ENCODE measurements at regions not wholly inside any gene's neighbourhood (a gene's known extent, or its start where the extent isn't known, plus 50 kb on each side); places are given as distances from the start of the nearest gene placed in this dataset.

DNA sequence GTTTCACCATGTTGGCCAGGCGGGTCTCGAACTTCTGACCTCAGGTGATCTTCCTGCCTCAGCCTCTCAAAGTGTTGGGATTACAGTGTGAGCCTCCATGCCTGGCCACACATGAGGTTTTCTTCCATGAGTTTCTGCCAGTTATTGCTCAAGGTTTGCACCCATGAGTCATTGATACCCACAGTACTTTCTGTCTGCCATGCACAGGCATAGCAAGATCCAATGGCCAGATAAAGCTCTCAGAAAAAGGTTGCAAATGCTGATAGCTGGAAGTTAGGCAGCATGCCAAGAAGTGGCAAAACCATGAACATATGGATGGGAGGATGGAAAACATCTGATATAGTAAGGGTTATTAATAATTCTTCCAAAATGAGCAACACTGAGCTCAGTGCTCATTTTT is 298.7 kb upstream of the NRG3 start:
- no peaks in the 10 kb centered on the region for H3K36me3 ChIP-seq (ENCODE audit: low read length)
- H3K4me3 ChIP-seq (ENCODE audit: insufficient read depth, low read length, poor library complexity, severe bottlenecking) = no peak overlapping the region
- H3K27ac ChIP-seq (ENCODE audit: low read depth, low read length) = no peak overlapping the region
- H3K9me2 ChIP-seq (replicated peaks; ENCODE audit: insufficient read depth, low read length) = no peaks in the 10 kb centered on the region
- H2AFZ ChIP-seq (ENCODE audit: low read depth, low read length, severe bottlenecking) = no peak overlapping the region
- no peak overlapping the region for H3K9ac ChIP-seq (ENCODE audit: low read length)
- no peak overlapping the region for H3K4me2 ChIP-seq (ENCODE audit: low read depth, low read length, poor library complexity, severe bottlenecking)
- H3F3A ChIP-seq (ENCODE audit: insufficient read depth) = no peaks in the 10 kb centered on the region
- no peaks in the 10 kb centered on the region for H4K20me1 ChIP-seq (ENCODE audit: low read depth, low read length)
- TF ChIP-seq, protein P1, sequence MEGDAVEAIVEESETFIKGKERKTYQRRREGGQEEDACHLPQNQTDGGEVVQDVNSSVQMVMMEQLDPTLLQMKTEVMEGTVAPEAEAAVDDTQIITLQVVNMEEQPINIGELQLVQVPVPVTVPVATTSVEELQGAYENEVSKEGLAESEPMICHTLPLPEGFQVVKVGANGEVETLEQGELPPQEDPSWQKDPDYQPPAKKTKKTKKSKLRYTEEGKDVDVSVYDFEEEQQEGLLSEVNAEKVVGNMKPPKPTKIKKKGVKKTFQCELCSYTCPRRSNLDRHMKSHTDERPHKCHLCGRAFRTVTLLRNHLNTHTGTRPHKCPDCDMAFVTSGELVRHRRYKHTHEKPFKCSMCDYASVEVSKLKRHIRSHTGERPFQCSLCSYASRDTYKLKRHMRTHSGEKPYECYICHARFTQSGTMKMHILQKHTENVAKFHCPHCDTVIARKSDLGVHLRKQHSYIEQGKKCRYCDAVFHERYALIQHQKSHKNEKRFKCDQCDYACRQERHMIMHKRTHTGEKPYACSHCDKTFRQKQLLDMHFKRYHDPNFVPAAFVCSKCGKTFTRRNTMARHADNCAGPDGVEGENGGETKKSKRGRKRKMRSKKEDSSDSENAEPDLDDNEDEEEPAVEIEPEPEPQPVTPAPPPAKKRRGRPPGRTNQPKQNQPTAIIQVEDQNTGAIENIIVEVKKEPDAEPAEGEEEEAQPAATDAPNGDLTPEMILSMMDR (IDR thresholded peaks at IDR 0.05; ENCODE audit: insufficient read depth, low read length, poor library complexity, severe bottlenecking) = no peak
- no peak for TF ChIP-seq EZH2phosphoT487 (conservative IDR thresholded peaks at IDR 0.05; ENCODE audit: low read length)
- no peaks in the 10 kb centered on the region for H3K9me3 ChIP-seq (ENCODE audit: insufficient read depth, low read length)
- H3K79me2 ChIP-seq (ENCODE audit: insufficient read depth, low read length) = no peaks in the 10 kb centered on the region
- no peaks in the 10 kb centered on the region for H3K27me3 ChIP-seq (ENCODE audit: low read length)

DNA sequence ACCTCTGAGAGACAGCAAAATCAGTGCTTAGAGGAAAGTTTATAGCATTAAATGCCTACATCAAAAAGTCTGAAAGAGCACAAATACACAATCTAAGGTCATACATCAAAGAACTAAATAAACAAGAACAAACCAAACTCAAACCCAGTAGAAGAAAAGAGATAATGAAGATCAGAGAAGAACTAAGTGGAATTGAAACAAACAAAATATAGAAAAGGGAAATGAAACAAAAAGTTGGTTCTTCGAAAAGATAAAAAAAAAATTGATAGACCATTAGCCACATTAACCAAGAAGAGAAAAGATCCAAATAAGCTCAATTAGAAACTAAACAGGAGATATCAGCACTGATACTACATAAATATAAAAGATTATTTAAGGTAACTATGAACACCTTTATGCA is 280.0 kb upstream of the NRG3 start:
- H3K4me3 ChIP-seq (ENCODE audit: insufficient read depth, low read length, poor library complexity, severe bottlenecking) = no peak overlapping the region
- H3K79me2 ChIP-seq (ENCODE audit: insufficient read depth, low read length) = no peaks in the 10 kb centered on the region
- H3K27ac ChIP-seq (ENCODE audit: low read depth, low read length) = no peak overlapping the region
- H3K9me2 ChIP-seq (replicated peaks; ENCODE audit: insufficient read depth, low read length) = no peaks in the 10 kb centered on the region
- H3K27me3 ChIP-seq (ENCODE audit: low read length) = no peaks in the 10 kb centered on the region
- no peak overlapping the region for H2AFZ ChIP-seq (ENCODE audit: low read depth, low read length, severe bottlenecking)
- no peaks in the 10 kb centered on the region for H3K9me3 ChIP-seq (ENCODE audit: insufficient read depth, low read length)
- H3K9ac ChIP-seq (ENCODE audit: low read length) = no peak overlapping the region
- H3K36me3 ChIP-seq (ENCODE audit: low read length) = no peaks in the 10 kb centered on the region
- no peaks in the 10 kb centered on the region for H4K20me1 ChIP-seq (ENCODE audit: low read depth, low read length)
- H3F3A ChIP-seq (ENCODE audit: insufficient read depth) = no peaks in the 10 kb centered on the region
- H3K4me2 ChIP-seq (ENCODE audit: low read depth, low read length, poor library complexity, severe bottlenecking) = no peak overlapping the region
- TF ChIP-seq, protein P1 (IDR thresholded peaks at IDR 0.05; ENCODE audit: insufficient read depth, low read length, poor library complexity, severe bottlenecking) = no peak
- no peak for TF ChIP-seq EZH2phosphoT487 (conservative IDR thresholded peaks at IDR 0.05; ENCODE audit: low read length)

DNA sequence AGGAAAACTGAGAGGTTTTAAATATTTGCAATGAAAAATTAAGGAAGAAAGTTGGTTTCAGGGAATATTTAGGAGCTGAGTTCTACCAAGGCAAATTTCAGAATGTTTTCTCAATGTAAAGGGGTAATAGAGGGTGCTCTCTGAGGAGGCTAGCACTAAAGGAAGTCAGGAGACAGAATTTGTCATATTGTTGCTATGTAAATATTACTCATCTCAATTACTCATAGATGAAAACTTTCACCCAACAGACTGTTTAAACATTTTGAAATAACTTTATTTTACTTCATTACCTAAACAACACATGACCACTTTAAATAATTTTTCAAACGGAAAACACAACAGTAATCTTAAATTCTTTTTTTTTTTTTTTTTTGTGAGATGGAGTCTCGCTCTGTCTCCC is 274.8 kb upstream of the NRG3 start:
- Histone ChIP-seq H2AFZ (ENCODE audit: low read depth, low read length, severe bottlenecking) (no peak overlapping the region), H3K9me3 (ENCODE audit: insufficient read depth, low read length) (no peaks in the 10 kb centered on the region), H3K4me2 (ENCODE audit: low read depth, low read length, poor library complexity, severe bottlenecking) (no peak overlapping the region), H3K4me3 (ENCODE audit: insufficient read depth, low read length, poor library complexity, severe bottlenecking) (no peak overlapping the region), H3K79me2 (ENCODE audit: insufficient read depth, low read length) (no peaks in the 10 kb centered on the region), H3K9ac (ENCODE audit: low read length) (no peak overlapping the region), H3K27ac (ENCODE audit: low read depth, low read length) (no peak overlapping the region), H3K27me3 (ENCODE audit: low read length) (no peaks in the 10 kb centered on the region), H3F3A (ENCODE audit: insufficient read depth) (no peaks in the 10 kb centered on the region), H4K20me1 (ENCODE audit: low read depth, low read length) (no peaks in the 10 kb centered on the region), H3K36me3 (ENCODE audit: low read length) (no peaks in the 10 kb centered on the region), H3K9me2 (replicated peaks; ENCODE audit: insufficient read depth, low read length) (no peaks in the 10 kb centered on the region)
- TF ChIP-seq EZH2phosphoT487 (conservative IDR thresholded peaks at IDR 0.05; ENCODE audit: low read length) = no peak
- TF ChIP-seq, protein P1 (IDR thresholded peaks at IDR 0.05; ENCODE audit: insufficient read depth, low read length, poor library complexity, severe bottlenecking) = no peak

All from SU-DHL-6 (cell line).